RKO (cell line): ENCODE measurements at regions not wholly inside any gene's neighbourhood (a gene's known extent, or its start where the extent isn't known, plus 50 kb on each side); places are given as distances from the start of the nearest gene placed in this dataset.
A peak's percentile ranks its signal among the peaks of the same experiment; 100 is the strongest.
"Not testable (repeated sequence)": the region's sequence is repeated elsewhere in the genome, so short reads cannot be mapped to it uniquely, and the experiment has no call there.

Experiments
- DNase-seq: peaks from one replicate; pipeline ENCODE4 v3.0.0-alpha.2; 2016; ENCODE audit warnings: low spot score

DNA sequence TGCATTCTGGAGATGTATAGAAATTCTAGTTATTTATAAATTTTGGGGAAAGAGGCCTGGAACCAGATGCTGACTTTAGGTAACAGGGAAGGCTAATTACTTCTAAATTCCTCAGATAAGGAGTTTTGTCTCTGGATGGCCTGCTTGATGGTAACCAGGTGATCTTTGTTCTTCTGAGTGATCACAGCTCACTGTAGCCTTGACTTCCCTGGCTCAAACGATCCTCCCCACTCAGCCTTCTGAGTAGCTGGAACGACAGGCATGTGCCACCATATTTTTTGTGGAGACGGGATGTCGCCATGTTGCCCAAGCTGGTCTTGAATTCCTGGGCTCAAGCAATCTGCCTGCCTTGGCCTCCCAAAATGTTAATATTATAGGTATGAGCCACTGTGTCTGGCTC, 54.4 kb upstream of the MSH6 start:
- DNase-seq: no peak

DNA sequence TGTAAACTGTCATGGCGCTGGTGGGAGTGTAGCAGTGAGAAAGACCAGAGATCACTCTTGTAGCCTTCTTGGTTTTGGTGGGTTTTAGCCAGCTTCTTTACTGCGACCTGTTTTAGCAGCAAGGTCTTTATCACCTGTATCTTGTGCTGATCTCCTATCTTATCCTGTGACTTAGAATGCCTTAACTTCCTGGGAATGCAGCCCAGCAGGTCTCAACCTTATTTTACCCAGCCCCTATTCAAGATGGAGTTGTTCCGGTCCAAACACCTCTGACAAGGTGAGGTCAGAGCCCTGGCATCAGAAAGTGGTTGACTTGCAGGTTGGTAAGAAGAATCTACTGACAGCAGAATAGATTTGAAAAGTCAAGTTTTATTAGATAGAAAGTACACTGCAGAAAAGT, 55.0 kb upstream of the MSH6 start:
- no peak for DNase-seq

DNA sequence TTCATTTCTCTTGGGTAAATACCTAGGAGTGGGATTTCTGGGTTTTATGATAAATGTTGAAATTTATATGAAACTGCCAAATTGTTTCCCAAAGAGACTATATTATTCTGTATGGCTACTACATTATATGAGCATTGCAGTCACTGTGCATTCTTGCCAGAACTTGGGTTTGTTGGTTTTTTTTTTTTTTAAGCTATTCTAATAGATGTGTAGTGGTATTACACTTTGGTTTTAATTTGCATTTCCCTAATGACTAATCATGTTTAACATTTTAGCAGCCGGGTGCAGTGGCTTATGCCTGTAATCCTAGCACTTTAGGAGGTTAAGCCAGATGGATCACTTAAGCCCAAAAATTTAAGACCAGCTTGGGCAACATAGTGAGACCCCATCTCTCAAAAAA, 56.0 kb upstream of the MSH6 start:
- not testable (repeated sequence) for DNase-seq

DNA sequence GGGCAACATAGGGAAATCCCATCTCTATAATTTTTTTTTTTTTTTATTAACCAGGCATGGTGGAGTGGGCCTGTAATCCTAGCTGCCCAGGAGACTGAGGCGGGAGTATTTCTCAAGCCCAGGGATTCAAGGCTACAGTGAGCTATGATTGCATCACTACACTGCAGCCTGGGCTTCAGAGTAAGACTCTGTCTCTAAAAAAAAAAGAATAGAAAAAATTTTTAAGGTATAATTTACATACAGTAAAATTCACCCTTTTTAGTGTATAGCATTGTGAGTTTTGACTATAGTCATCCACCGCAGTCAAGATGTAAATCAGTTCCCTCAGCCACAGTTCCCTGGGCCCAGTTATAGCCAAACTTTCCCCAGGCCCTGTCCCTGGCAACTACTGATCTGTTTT, 57.1 kb upstream of the MSH6 start:
- no peak for DNase-seq

DNA sequence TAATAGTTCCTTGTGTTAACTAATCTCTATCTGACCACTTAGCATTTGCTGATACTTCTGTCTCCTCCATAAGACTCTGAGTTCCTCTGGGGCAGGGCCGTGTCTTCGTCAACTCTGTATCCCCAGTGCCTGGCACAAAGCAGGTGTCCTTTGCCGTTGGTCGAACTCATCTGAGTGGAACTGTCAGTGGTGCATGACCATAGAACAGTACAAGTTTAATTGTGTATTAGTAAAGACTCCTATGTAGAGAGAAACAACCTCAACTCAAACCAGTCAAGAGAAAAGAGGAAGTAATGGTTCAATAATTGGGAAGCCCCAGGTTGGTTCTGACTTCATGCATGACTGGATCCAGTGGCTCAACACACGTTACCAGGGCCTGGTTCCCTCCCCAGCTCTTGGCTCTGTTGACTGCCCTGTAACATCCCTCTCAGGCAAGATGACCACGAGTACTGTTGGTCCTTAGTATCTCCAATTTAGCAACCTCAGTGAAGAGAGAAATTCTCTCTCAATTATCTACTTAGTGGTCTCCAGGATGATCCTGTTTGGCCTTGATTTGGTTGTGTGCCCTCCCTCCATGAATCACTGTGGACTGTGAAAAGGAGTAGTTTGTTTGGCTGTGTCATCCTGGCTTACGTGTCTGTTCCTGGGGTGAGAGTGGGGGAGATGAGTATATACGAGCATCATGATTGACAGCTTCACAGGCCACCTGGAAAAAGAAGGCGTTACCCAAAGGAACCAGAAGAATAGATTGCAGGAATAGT, 58.5 kb upstream of the MSH6 start:
- peak; percentile 45 for DNase-seq

DNA sequence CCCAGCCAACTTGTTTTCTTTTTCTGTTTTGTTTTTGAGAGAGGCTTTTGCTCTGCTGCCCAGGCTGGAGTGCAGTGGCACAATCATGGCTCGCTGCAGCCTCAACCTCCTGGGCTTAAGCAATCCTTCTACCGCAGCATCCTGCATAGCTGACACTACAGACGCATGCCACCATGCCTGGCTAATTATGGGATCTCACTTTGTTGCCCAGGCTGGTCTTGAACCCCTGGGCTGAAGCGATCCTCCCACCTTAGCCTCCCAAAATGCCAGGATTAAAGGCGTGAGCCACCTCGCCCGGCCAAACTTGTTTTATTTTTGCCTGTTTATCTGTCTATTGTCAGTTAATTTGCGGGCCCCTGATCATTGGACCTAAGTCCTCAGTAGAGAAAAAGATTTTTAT, 61.6 kb upstream of the MSH6 start:
- no peak for DNase-seq

DNA sequence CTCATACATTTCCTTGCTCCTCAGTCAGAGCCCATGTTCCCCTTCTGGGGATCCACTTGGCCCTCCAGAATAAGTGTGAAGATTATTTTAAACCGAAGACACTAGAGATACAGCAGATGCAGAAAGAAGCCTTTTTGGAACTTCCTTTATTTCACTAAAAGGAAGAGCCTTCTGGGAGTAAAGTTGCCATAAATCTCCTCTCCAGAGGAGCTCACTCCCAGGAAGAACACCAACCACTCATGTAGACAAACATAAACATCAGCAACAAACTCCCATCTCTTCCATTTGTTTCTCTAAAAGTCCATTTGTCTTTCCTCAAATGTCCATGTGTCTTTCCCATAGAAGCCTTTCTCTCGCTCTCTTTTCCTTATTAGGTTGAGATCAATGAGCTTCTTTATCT, 62.4 kb upstream of the MSH6 start:
- DNase-seq: no peak

DNA sequence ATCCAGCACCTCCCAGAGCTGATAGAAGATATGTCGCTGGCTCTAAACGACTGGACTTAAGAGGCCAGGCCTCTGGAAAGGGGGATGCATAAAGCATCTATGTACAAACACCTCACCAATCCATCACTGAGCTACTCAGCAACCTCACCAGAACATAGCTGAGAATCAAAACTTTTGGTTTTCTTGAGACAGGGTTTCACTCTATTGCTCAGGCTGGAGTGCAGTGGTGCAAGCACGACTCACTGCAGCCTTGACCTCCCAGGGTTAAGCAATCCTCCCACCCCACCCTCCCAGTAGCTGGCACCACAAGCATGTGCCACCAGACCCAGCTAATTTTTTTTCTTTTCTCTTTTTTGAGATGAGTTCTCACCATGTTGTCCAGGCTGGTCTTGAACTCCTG, 62.9 kb upstream of the MSH6 start:
- DNase-seq: no peak

DNA sequence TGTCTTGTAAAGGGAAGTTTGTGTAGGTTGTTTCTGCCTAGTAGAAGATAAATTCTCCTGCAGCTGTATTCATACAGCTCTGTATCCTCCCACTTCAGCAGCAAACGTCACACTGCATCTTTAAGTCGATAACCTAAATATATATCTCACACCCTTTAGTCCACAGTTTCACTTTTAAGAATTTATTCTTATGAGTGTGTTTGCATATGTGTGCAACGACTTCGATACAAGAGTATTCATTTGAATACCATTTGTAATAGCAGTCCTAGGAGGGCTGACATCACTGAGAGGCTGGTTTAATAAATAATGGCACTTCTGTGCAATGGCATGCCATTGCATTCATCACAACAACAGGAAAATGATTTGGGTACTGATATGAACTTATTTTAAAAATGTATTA, 63.8 kb upstream of the MSH6 start:
- no peak for DNase-seq

DNA sequence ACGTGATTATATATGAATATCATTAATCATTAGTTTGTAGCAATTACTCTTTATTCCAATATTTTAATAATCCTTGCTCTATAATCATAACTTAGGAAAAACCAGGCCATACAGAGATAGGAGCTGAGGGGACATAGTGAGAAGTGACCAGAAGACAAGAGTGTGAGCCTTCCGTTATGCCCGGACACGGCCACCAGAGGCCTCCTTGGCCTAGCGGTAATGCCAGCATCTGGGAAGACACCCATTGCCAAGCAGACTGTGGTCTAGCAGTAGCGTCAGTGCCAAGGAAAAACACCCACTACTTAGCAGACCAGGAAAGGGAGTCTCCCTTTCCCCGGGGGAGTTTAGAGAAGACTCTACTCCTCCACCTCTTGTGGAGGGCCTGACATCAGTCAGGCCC, 66.6 kb upstream of the MSH6 start:
- DNase-seq: not testable (repeated sequence)

DNA sequence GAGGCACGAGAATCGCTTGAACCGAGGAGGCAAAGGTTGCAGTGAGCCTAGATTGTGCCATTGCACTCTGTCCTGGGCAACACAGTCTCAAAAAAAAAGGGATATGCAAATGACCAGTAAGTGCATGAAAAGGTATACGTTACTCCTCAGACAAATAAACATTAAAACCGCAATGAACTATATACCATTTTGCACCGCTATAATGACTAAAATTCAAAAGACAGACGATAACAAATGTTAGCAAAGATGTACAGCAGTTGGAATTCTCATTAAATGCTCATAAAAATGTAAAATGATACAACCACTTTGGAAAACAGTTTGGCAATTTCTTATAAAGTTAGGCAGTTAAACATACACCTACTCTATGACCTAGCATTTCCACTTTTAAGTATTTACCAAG, 67.4 kb upstream of the MSH6 start:
- no peak for DNase-seq

DNA sequence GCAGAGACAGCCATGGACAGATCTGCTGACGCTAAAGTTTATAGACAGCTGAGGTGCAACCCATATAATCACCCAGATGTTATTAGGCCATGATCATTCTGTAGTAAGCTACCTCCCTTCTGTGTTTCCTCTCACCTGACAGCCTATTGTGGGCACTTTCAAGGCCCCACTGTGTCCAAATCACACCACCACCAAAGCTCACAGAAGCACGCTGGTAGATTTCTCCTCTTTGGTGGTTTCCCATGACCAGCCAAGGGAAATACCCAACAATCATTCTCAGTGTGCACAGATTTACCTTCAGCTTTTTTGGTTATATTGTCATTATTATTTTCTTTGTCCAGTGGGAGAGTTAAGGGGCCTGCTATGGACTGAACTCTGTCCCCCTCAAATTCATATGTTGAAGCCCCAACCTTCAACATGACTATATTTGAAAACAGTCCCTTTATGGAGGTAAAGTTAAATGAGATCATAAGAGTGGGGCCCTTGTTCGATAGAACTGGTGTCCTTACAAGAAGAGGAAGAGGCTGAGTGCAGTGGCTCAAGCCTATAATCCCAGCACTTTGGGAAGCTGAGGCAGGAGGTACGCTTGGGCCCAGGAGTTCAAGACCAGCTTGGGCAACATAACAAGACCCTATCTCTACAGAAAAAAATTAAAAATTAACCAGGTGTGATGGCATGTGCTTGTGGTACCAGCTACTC, 74.0 kb upstream of the MSH6 start:
- DNase-seq: no peak

DNA sequence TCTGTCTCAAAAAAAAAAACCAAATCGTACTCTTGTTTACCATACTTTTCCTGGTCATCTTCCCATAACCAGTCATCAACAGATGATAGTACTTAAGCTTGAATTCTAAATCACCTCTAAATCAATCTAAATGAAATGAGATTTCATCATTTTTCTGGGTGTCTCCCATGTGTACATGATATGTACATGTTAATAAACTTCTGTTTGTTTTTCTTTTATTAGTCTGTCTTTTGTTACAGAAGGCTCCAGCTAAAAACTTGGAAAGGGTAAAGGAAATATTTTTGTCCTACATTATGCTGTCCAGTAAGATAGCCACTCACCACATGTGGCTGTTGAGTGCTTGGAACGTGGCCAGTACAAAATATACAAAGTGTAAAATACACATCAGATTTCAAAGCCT, 78.7 kb upstream of the MSH6 start:
- no peak for DNase-seq

DNA sequence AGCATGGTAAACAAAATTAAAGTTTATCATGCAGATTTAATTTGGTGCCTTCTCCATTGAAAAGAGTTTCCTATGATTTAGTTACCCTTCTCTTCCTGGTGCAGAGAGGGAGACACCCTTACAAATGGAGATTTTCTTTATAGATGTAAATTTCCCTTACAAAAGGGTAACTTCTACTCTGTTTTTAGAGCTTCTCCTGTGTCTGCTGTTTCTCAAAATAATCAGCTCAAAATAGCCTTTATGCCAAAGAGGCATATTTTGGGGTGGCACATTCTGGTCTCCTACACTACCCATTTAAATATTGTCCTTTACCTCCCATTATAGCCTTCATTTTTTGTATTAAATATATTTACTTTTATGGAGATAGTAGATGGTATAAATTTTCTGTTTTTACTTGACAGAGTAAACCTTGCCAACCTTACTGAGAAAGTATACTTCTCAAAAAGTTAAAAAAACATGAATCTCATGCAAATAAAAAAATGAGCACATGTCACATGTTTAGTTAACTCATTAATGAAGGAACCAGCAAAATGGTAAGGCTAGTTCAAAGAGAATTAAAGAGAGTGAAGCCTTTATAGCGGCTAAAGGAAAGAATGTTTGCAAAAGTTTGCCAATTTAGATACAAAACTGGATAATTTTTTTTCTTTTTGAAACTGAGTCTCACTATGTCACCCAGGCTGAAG, 83.3 kb upstream of the MSH6 start:
- no peak for DNase-seq

DNA sequence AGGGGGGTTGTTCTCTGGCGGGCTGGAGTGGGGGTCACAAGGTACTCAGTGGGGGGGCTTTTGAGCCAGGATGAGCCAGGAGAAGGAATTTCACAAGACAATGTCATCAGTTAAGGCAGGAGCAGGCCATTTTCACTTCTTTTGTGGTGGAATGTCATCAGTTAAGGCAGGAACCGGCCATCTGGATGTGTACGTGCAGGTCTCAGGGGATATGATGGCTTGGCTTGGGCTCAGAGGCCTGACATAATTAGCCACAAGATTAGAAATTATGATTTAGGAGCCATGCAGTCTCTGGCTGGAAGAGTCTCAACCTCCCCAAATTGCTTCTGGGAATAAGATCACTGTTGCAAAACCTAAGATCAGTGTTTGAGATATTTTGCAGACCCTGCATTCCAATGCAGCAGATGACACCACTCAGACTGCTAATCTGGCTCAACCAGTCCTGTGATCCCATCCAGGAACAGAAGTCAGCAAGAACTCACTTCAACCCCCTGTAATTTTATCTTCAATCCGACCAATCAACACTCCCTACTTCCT, 84.4 kb upstream of the MSH6 start:
- not testable (repeated sequence) for DNase-seq

DNA sequence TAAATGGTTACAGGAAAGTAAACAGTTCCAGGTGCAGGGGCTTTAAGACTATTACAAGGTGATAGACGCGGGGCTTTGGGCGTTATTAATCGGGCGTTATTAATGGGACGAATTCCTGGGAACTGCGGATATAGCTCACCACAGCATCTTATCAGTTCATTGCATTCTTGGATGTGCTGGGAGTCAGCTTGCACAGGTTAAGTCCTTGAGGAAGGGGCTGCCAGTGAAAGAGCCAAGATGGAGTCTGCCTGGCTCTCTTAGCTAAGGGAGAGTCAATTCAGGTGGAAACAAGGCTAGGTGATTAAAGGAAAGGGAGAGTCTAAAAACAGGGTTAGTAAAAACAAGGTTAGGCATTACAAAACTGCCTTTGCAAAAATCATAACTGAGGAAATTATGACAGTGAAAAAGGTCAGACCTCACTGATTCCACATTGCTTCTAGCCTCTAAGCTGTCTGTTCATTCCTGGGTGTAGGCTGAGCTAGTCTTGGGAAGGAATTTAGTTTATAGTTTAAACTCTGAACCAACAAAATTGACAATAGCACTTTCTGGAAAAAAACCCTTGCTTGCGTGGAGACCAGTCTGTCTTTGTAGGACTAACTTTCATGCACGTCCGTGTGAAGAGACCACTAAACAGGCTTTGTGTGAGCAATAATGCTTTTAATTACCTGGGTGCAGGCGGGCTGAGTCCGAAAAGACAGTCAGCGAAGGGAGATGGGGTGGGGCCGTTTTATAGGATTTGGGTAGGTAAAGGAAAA, 85.1 kb upstream of the MSH6 start:
- DNase-seq: not testable (repeated sequence)

DNA sequence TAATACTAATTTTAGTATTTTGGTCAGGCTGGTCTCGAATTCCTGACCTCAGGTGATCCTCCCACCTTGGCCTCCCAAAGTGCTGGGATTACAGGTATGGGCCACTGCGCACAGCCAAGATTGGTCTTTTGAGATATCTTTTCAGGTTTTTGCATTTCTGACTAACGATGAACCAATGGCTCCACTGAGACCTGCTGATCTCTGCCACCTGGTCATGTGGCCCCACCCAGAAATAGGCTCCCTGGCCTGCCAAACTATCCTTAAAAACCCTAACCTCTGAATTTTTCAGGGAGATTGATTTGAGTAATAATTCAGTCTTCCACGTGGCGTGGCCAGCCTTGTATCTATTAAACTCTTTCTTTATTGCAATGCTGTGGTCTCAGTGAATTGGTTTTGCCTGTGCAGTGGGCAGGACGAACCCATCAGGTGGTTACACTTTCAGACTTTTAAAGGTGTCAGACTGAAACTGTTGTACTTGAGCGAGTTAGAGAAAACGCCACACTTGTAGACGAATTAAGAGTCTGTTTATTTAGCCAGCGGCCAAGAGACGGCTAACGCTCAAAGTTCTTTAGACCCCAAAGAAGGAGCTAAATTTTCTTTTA, 85.8 kb upstream of the MSH6 start:
- DNase-seq: no peak

DNA sequence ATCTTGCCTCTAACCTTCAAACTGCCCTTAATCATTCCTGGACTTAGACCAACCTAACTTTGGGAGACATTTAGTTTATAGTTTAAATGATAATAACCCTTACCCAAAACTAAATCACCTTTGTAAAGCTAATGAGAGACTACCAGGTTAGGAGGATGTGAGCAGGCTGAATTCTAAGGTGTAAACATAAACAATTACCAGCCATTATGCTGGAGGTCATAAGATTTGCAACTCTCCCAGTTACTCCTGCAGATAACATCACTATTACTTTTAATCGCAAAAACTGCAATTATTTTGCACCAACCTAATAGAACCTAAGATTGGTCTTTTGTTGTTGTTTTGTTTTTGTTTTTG, 86.5 kb upstream of the MSH6 start:
- no peak for DNase-seq

DNA sequence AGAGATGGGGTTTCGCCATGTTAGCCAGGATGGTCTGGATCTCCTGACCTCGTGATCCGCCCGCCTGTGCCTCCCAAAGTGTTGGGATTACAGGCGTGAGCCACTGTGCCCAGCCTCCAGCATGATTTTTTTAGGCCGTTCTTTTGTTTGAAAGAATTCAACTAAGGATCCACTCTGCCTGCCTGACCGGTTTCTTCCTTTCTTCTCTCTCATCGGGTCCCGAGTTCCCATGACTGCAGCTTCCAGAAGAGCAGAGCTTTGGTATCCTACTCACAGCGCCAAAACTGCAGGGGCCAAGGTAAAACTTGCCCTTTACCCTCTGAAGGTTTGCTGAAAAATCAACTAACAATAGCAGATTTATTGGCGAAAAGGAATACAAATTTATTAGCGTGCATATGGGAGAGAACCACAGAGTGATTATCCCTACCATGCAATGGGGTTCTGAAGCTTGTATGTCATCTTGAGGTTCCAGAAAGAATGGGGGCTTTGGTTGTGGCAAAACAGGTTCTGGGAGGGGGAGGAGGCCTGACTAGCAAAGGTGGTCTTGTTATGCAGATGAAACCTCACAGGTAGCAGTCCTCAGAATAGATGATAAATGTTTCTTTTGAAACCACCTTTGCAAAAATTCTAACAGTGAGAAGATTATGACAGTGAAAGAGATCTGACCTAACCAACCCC, 87.0 kb upstream of the MSH6 start:
- DNase-seq: no peak

DNA sequence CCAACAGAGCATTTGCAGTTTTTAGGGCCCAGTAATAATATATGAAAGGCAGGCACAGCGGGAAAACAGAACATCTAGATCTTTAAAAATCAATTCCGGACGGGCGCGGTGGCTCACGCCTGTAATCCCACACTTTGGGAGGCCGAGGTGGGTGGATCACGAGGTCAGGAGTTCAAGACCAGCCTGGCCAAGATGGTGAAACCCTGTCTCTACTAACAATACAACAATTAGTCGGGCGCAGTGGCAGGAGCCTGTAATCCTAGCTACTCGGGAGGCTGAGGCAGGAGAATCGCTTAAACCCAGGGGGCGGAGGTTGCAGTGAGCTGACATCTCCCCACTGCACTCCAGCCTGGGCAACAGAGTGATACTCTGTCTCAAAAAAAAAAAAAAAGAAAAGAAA, 88.5 kb upstream of the MSH6 start:
- DNase-seq: not testable (repeated sequence)

DNA sequence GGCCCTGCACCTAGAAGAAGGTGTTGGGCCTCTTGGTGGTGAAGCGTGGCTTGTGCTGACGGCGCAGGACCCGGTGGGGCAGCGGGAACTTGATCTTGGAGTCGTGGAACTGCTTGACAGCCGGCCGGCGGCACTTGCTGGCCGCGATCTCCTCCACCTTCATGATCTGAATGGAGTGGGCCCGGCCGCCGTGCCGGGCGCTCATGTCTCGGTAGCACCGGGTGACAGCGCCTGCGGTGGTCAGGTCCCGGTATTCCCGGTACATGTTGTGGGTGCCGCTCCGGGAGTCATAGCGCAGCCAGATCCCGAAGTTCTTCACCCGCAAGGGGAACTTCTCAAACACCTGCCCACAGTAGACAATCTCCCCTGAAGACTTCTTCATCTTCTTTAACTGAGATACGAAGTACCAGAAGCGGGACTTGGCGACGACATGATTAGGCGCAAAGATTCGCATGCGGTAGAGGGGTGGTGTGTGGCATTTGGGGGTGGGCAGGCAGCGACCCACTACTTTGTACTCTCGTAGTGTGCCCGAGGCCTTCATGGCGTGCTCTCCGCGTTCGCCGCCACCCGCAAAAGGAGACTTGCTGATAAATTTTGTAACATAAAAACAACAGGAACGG, 92.1 kb upstream of the MSH6 start:
- not testable (repeated sequence) for DNase-seq
